Cardiac muscle cell (in vitro differentiated cells and primary cell): ENCODE measurements at regions not wholly inside any gene's neighbourhood (a gene's known extent, or its start where the extent isn't known, plus 50 kb on each side); places are given as distances from the start of the nearest gene placed in this dataset.
A peak's percentile ranks its signal among the peaks of the same experiment; 100 is the strongest.

Experiments
- DNase-seq, 2 donors: peaks; one replicate each; pipeline versions ENCODE4 v3.0.0 to v3.0.0-alpha.2; 2010 to 2017; ENCODE audit warnings: low read depth in 1 of 2, low spot score in 1 of 2
- H3K27ac ChIP-seq: fragments of 200-600 bp; sonication (generic); 2 replicates; pipeline ENCODE4 v1.5.1; 2016
- H3K27me3 ChIP-seq: fragments of 200-600 bp; sonication (generic); 2 replicates; pipeline ENCODE4 v1.6.0; 2016; ENCODE audit warnings: control low read depth
- H3K36me3 ChIP-seq: fragments of 200-600 bp; sonication (generic); 2 replicates; pipeline ENCODE4 v1.5.1; 2016; ENCODE audit warnings: control low read depth
- H3K4me1 ChIP-seq: fragments of 200-600 bp; sonication (generic); 2 replicates; pipeline ENCODE4 v1.8.1; 2017; ENCODE audit warnings: low read depth, mild to moderate bottlenecking, mixed run types
- H3K4me3 ChIP-seq: fragments of 200-600 bp; sonication (generic); 2 replicates; pipeline ENCODE4 v1.5.1; 2016; ENCODE audit warnings: mild to moderate bottlenecking
- H3K9me3 ChIP-seq: fragments of 200-600 bp; sonication (generic); 2 replicates; pipeline ENCODE4 v1.5.1; 2017; ENCODE audit warnings: low read depth, mild to moderate bottlenecking, control low read depth
- TF ChIP-seq, protein P1 (sequence below): IDR thresholded peaks from 2 replicates; pipeline ENCODE4 v1.5.1; 2012; ENCODE audit warnings: low read depth, mild to moderate bottlenecking, low read length

DNA sequence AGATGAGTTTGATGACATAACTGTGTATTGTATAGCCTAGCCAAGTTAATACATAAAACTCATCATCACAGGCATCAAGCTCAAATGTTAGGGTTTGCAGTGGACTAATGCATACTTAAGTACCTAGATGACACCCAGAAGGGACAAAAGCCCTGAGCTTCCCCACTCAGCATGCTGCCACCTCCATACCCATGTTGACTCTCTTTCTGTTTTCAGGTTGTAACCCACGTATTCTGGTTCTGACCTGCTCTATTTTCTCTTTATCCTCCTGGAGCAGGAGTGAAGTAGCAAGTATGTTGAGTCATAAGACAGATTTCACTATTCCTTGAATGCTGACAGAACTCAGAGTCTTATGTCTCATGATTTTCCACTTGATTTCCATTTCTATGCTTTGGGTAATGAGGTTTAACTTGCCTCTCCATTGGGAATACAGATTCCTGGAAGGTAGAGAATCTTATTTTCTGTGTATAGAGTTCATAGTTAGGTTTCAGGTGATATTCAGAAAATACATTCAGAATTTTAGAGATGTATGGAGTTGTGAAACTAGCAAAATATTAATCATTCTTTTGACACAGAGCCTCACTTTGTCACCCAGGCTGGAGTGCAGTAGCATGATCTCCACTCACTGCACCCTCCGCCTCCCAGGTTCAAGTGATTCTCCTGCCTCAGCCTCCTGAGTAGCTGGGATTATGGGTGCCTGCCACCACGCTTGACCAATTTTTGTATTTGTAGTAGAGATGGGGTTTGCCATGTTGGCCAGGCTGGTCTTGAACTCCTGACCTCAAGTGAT lies 122.5 kb upstream of the KCNJ15 start:
- Histone ChIP-seq H3K4me3 (no peak overlapping the region), H3K36me3 (no peaks in the 10 kb centered on the region), H3K27me3 (peaks cover 9% of the 10 kb centered on the region), H3K9me3 (no peaks in the 10 kb centered on the region), H3K4me1 (no peaks in the 10 kb centered on the region), H3K27ac (no peak overlapping the region)
- DNase-seq, result no peak
- TF ChIP-seq, protein P1, sequence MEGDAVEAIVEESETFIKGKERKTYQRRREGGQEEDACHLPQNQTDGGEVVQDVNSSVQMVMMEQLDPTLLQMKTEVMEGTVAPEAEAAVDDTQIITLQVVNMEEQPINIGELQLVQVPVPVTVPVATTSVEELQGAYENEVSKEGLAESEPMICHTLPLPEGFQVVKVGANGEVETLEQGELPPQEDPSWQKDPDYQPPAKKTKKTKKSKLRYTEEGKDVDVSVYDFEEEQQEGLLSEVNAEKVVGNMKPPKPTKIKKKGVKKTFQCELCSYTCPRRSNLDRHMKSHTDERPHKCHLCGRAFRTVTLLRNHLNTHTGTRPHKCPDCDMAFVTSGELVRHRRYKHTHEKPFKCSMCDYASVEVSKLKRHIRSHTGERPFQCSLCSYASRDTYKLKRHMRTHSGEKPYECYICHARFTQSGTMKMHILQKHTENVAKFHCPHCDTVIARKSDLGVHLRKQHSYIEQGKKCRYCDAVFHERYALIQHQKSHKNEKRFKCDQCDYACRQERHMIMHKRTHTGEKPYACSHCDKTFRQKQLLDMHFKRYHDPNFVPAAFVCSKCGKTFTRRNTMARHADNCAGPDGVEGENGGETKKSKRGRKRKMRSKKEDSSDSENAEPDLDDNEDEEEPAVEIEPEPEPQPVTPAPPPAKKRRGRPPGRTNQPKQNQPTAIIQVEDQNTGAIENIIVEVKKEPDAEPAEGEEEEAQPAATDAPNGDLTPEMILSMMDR, result no peak

DNA sequence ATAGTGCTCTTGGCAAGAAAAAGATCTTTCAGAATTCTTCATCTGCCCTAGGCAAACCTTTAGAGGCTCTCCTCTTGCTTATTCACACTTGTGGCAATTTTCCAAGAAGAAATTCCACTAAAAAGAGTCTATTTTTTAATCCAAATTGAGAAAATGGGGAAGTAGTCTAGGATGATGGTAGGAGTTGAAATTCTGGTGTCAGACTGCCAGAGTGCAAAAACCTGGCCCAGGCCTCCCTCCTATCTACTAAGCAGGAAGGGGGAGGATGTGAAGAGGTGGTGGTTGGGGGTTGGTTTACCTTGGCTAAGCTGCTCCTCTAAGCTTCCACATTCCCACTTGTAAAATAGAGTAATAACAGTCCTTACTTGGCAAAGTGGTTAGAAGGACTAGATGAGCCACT lies 120.6 kb upstream of the KCNJ15 start:
- H3K4me3 ChIP-seq, result no peak overlapping the region
- no peaks in the 10 kb centered on the region for H3K9me3 ChIP-seq
- no peak overlapping the region for H3K27ac ChIP-seq
- no peaks in the 10 kb centered on the region for H3K27me3 ChIP-seq
- no peaks in the 10 kb centered on the region for H3K36me3 ChIP-seq
- H3K4me1 ChIP-seq, result no peaks in the 10 kb centered on the region
- DNase-seq, result peak in 1 of 2 donors; percentile 26
- TF ChIP-seq, protein P1, result no peak

DNA sequence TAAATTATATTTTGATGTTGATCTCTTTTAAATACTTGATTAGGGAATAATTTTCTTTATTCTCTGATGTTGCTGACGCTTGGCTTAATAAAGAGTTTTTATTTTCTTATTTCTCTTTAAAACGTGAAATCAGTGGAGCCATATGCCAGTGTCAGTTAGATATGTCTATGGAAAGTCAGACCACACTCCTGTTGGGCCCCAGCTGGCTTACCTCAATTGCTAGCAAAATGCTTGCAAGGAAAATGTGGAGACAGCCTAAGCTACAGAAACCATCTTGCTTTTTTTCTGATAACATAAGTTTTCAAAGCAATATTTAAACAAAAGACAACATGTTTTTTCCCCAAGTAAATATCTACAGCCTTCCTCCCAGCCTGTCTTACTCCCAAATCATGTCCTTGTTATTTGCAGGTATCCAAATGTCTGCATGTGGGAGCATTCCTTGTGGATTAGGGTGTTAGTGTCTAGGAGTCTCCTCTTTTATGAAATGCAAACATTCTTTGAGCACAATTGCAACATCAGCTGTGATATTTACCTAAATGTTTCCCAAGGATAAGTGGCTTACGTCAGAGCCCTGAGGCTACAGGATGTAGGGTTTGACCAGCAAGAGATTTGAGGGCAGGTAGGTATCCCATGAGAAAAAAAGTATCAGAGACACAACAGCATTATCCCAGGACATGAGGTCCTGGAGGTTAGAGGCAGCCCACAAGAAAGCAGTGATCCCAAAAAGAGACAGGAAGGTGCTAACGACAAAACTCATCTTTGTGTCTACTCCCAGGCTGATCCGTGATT lies 117.2 kb upstream of the KCNJ15 start:
- no peaks in the 10 kb centered on the region for H3K27me3 ChIP-seq
- no peaks in the 10 kb centered on the region for H3K4me1 ChIP-seq
- no peaks in the 10 kb centered on the region for H3K9me3 ChIP-seq
- no peak overlapping the region for H3K4me3 ChIP-seq
- H3K36me3 ChIP-seq, result no peaks in the 10 kb centered on the region
- no peak overlapping the region for H3K27ac ChIP-seq
- TF ChIP-seq, protein P1, result no peak
- peak in 1 of 2 donors; percentile 44 for DNase-seq

DNA sequence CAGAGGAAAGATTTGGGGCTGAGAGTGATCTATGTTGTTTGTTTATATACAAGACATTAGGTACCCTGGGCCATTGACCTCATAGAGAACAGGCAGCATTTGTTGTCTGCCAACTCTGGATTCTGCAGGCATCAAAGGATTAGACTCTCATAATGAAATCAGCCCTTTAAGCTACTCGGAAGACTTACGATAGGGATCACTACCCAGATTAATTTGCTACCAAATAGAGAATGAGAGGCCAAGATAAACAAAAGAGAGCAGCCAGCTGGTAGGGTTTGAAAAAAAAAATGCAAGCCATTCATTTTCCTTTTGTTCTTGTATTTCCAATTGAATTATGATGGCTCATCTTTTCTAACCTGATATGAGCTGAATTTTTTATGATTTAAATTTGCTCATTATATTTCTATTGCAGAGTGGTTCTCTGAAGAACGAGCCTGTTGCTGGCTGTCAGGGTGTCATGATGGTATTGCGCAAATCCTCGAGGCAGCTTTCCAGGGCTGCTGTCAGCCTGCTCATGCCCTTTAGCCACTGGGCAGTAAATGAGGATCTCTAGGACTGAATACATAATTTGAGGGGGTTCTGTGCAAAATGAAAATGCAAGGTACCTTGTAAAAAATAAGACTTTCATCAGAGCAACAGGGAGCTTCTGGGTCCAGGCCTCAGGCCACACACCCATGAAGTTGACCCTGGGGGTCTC lies 116.4 kb upstream of the KCNJ15 start:
- Histone ChIP-seq H3K9me3 (no peaks in the 10 kb centered on the region), H3K4me1 (no peaks in the 10 kb centered on the region), H3K27ac (no peak overlapping the region), H3K36me3 (no peaks in the 10 kb centered on the region), H3K4me3 (no peak overlapping the region), H3K27me3 (no peaks in the 10 kb centered on the region)
- TF ChIP-seq, protein P1, result no peak
- peak in 1 of 2 donors; percentile 71 for DNase-seq

DNA sequence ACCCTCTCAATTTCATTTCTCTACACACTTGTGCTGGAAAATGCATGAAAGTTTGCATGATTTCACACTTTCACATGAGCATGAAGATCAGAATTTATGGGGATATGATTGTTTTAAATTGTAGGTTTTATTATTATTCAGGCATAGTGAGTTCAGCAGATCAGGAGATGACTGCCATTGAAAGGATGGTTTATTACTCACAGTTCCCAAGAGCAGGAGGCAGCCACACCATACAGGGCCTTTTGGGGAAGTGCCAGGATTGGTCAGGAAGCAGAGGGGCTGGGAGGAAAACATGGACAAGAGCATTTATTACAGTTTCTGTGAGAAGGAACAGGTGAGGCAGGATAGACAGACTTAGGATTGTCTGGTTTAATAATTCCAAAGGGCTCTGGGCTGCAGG lies 114.6 kb upstream of the KCNJ15 start:
- Histone ChIP-seq H3K4me3 (no peak overlapping the region), H3K27me3 (no peaks in the 10 kb centered on the region), H3K9me3 (no peaks in the 10 kb centered on the region), H3K36me3 (no peaks in the 10 kb centered on the region), H3K27ac (no peak overlapping the region), H3K4me1 (no peaks in the 10 kb centered on the region)
- TF ChIP-seq, protein P1, result no peak
- no peak for DNase-seq
